Stimulated activated naive B cell treated with anti-CD40 and anti-IgM and Interleukin-4, amounts not matched to agents 10 μg/mL and 1 μg/mL and 100 μg/mL, for 72 hours (primary cell): ENCODE measurements at regions not wholly inside any gene's neighbourhood (a gene's known extent, or its start where the extent isn't known, plus 50 kb on each side); places are given as distances from the start of the nearest gene placed in this dataset.
"Not testable (repeated sequence)": the region's sequence is repeated elsewhere in the genome, so short reads cannot be mapped to it uniquely, and the experiment has no call there.

Experiments used
- ATAC-seq, 2 donors: fragments of 150-1000 bp; cut with Tn5 transposase; replicated peaks; 2 replicates each; pipeline ENCODE4 v1.10.0; 2021; ENCODE audit warnings: moderate library complexity in 1 of 2
- DNase-seq: peaks from one replicate; pipeline ENCODE4 v3.0.0; 2021
- H3K27ac Mint-ChIP-seq: one replicate; pipeline ENCODE4 v1.8.0; 2022; ENCODE audit warnings: mild to moderate bottlenecking, mixed read lengths
- H3K27me3 Mint-ChIP-seq, 2 donors: one replicate each; pipeline ENCODE4 v1.8.0; 2022; ENCODE audit warnings: mixed read lengths in 2 of 2
- H3K36me3 Mint-ChIP-seq, 2 donors: one replicate each; pipeline ENCODE4 v1.8.0; 2022; ENCODE audit warnings: mixed read lengths in 2 of 2, mild to moderate bottlenecking in 1 of 2
- H3K4me1 Mint-ChIP-seq, 2 donors: one replicate each; pipeline ENCODE4 v1.8.0; 2022; ENCODE audit warnings: mixed read lengths in 2 of 2, mild to moderate bottlenecking in 1 of 2
- H3K4me3 Mint-ChIP-seq, 2 donors: one replicate each; pipeline ENCODE4 v1.8.0; 2022; ENCODE audit warnings: mild to moderate bottlenecking in 2 of 2, mixed read lengths in 2 of 2, moderate library complexity in 1 of 2
- H3K9me3 Mint-ChIP-seq, 2 donors: one replicate each; pipeline ENCODE4 v1.8.0; 2022; ENCODE audit warnings: mixed read lengths in 2 of 2, mild to moderate bottlenecking in 1 of 2

GRCh38 chr1:187038784-187039183, 210.0 kb downstream of the PLA2G4A start:
- DNase-seq: no peak
- Mint-ChIP-seq H3K27me3 (no peaks in the 10 kb centered on the region), H3K4me1 (no peaks in the 10 kb centered on the region), H3K36me3 (no peaks in the 10 kb centered on the region), H3K4me3 (no peak overlapping the region), H3K9me3 (peaks cover 6 to 7% of the 10 kb centered on the region in 2 donors), H3K27ac (no peak overlapping the region)
- ATAC-seq: no peak

GRCh38 chr1:187041104-187041503, 212.4 kb downstream of the PLA2G4A start:
- Mint-ChIP-seq H3K36me3 (no peaks in the 10 kb centered on the region), H3K4me3 (no peak overlapping the region), H3K9me3 (peaks cover 7% of the 10 kb centered on the region in 2 donors), H3K4me1 (no peaks in the 10 kb centered on the region), H3K27ac (no peak overlapping the region), H3K27me3 (no peaks in the 10 kb centered on the region)
- ATAC-seq: no peak
- no peak for DNase-seq

- no peak for ATAC-seq
- Mint-ChIP-seq H3K4me3 (no peak overlapping the region), H3K36me3 (no peaks in the 10 kb centered on the region), H3K27me3 (no peaks in the 10 kb centered on the region), H3K27ac (no peak overlapping the region), H3K9me3 (peaks cover 7% of the 10 kb centered on the region in 2 donors), H3K4me1 (no peaks in the 10 kb centered on the region)
- DNase-seq: no peak
Observed at GRCh38 chr1:187042538-187042937, 213.8 kb downstream of the PLA2G4A start.

- DNase-seq, H3K27me3 Mint-ChIP-seq, H3K4me3 Mint-ChIP-seq, ATAC-seq, H3K36me3 Mint-ChIP-seq, H3K9me3 Mint-ChIP-seq, H3K27ac Mint-ChIP-seq, H3K4me1 Mint-ChIP-seq: not testable (repeated sequence)
Observed at GRCh38 chr1:187043433-187043832, 214.7 kb downstream of the PLA2G4A start.

GRCh38 chr1:187044411-187044810, 215.7 kb downstream of the PLA2G4A start:
- no peak overlapping the region for H3K4me3 Mint-ChIP-seq
- H3K9me3 Mint-ChIP-seq: peaks cover 5 to 7% of the 10 kb centered on the region in 2 donors
- ATAC-seq: no peak
- H3K4me1 Mint-ChIP-seq: no peaks in the 10 kb centered on the region
- DNase-seq: no peak
- H3K27me3 Mint-ChIP-seq: no peaks in the 10 kb centered on the region
- no peak overlapping the region for H3K27ac Mint-ChIP-seq
- H3K36me3 Mint-ChIP-seq: no peaks in the 10 kb centered on the region

- Mint-ChIP-seq H3K27me3 (no peaks in the 10 kb centered on the region), H3K27ac (no peak overlapping the region), H3K4me1 (no peaks in the 10 kb centered on the region), H3K36me3 (no peaks in the 10 kb centered on the region), H3K9me3 (peaks cover 5 to 7% of the 10 kb centered on the region in 2 donors), H3K4me3 (no peak overlapping the region)
- ATAC-seq (no peak), DNase-seq (no peak)
Observed at GRCh38 chr1:187045371-187045770, 216.6 kb downstream of the PLA2G4A start.

GRCh38 chr1:187046293-187046692, 217.5 kb downstream of the PLA2G4A start:
- Mint-ChIP-seq H3K27ac (no peak overlapping the region), H3K4me3 (no peak overlapping the region), H3K36me3 (no peaks in the 10 kb centered on the region), H3K4me1 (no peaks in the 10 kb centered on the region), H3K9me3 (peaks cover 5 to 7% of the 10 kb centered on the region in 2 donors), H3K27me3 (no peaks in the 10 kb centered on the region)
- DNase-seq: no peak
- ATAC-seq: no peak

- Mint-ChIP-seq H3K27me3 (no peaks in the 10 kb centered on the region), H3K9me3 (peaks cover 5 to 7% of the 10 kb centered on the region in 2 donors), H3K4me3 (no peak overlapping the region), H3K4me1 (no peaks in the 10 kb centered on the region), H3K27ac (no peak overlapping the region), H3K36me3 (no peaks in the 10 kb centered on the region)
- no peak for ATAC-seq
- no peak for DNase-seq
Observed at GRCh38 chr1:187047298-187047697, 218.5 kb downstream of the PLA2G4A start.

- H3K4me1 Mint-ChIP-seq: no peaks in the 10 kb centered on the region
- H3K9me3 Mint-ChIP-seq: no peaks in the 10 kb centered on the region
- no peak for DNase-seq
- H3K27me3 Mint-ChIP-seq: no peaks in the 10 kb centered on the region
- ATAC-seq: peak; percentile 48 to 63
- no peak overlapping the region for H3K27ac Mint-ChIP-seq
- H3K4me3 Mint-ChIP-seq: no peak overlapping the region
- H3K36me3 Mint-ChIP-seq: no peaks in the 10 kb centered on the region
Observed at GRCh38 chr1:187051618-187052232, 223.0 kb downstream of the PLA2G4A start.

GRCh38 chr1:187053876-187054275, 225.1 kb downstream of the PLA2G4A start:
- Mint-ChIP-seq H3K4me1 (no peaks in the 10 kb centered on the region), H3K27ac (no peak overlapping the region), H3K4me3 (no peak overlapping the region), H3K27me3 (no peaks in the 10 kb centered on the region), H3K9me3 (no peaks in the 10 kb centered on the region), H3K36me3 (no peaks in the 10 kb centered on the region)
- DNase-seq (no peak), ATAC-seq (no peak)

- Mint-ChIP-seq H3K4me1 (no peaks in the 10 kb centered on the region), H3K27ac (peak overlapping the region; percentile 15), H3K27me3 (no peaks in the 10 kb centered on the region), H3K36me3 (no peaks in the 10 kb centered on the region), H3K9me3 (no peaks in the 10 kb centered on the region), H3K4me3 (no peak overlapping the region)
- no peak for DNase-seq
- ATAC-seq: no peak
Observed at GRCh38 chr1:187054862-187055757, 226.4 kb downstream of the PLA2G4A start.

- Mint-ChIP-seq H3K9me3 (no peaks in the 10 kb centered on the region), H3K4me1 (no peaks in the 10 kb centered on the region), H3K27ac (no peak overlapping the region), H3K4me3 (no peak overlapping the region), H3K27me3 (no peaks in the 10 kb centered on the region), H3K36me3 (no peaks in the 10 kb centered on the region)
- DNase-seq (no peak), ATAC-seq (no peak)
Observed at GRCh38 chr1:187063271-187063670, 234.5 kb downstream of the PLA2G4A start.

GRCh38 chr1:187067160-187067559, 238.4 kb downstream of the PLA2G4A start:
- DNase-seq (no peak), ATAC-seq (no peak)
- Mint-ChIP-seq H3K4me3 (no peak overlapping the region), H3K27me3 (no peaks in the 10 kb centered on the region), H3K4me1 (no peaks in the 10 kb centered on the region), H3K9me3 (no peaks in the 10 kb centered on the region), H3K36me3 (no peaks in the 10 kb centered on the region), H3K27ac (no peak overlapping the region)

- DNase-seq: no peak
- H3K4me1 Mint-ChIP-seq: peaks cover 0 to 1% of the 10 kb centered on the region in 2 donors
- H3K36me3 Mint-ChIP-seq: no peaks in the 10 kb centered on the region
- no peak overlapping the region for H3K27ac Mint-ChIP-seq
- H3K4me3 Mint-ChIP-seq: no peak overlapping the region
- H3K27me3 Mint-ChIP-seq: no peaks in the 10 kb centered on the region
- no peaks in the 10 kb centered on the region for H3K9me3 Mint-ChIP-seq
- no peak for ATAC-seq
Observed at GRCh38 chr1:187070076-187070475, 241.3 kb downstream of the PLA2G4A start.
